Activated CD4-positive, alpha-beta T cell treated with anti-CD3 and anti-CD28 coated beads, Interleukin-2, Interleukin-6, amounts not matched to agents 100 ng/mL and 50 ng/mL, durations not matched to agents 16 hours and 8 hours (primary cell): ENCODE measurements at regions not wholly inside any gene's neighbourhood (a gene's known extent, or its start where the extent isn't known, plus 50 kb on each side); places are given as distances from the start of the nearest gene placed in this dataset.

ENCODE experiments used
- DNase-seq: peaks from one replicate; pipeline ENCODE4 v3.0.0-alpha.2; 2020

DNA sequence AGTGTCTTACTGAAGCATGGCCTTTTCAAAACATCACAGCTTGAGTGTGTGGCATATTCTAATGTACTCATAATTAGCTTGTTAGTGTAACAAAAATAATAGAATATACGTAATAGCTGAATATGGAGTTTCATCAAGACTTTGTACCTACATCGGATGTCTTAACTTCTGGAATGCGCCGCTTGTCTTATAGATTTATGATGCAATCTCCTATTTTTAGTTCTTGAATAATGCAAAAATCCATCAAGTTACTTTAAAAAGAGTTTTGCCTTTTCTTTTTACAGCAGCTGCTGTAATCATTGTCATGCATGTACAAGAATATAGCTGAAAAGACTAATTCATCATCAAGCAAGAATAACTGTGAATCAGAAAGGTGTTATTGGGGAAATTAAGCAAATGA, 140.7 kb upstream of the SCN7A start:
- no peak for DNase-seq

DNA sequence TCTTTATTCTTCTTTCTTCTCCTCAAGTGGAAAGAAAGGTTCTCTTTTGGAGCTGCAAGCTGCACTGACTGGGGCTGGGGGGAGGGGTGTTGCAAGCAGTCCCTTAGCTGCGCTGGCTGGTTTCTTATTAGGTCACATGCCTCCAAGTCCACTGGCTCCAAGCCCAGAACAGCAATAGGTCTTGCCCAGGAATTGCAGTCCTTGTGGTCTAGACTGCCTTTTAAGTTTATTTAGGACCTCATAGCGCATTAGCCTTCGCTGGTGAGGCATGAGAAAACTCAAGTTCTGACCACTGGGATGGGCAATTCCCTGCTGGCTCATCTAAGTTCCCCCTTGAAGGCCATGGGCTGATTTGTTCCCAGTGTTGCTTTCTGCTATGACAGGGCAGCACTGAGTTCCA, 138.6 kb upstream of the SCN7A start:
- DNase-seq, result no peak

DNA sequence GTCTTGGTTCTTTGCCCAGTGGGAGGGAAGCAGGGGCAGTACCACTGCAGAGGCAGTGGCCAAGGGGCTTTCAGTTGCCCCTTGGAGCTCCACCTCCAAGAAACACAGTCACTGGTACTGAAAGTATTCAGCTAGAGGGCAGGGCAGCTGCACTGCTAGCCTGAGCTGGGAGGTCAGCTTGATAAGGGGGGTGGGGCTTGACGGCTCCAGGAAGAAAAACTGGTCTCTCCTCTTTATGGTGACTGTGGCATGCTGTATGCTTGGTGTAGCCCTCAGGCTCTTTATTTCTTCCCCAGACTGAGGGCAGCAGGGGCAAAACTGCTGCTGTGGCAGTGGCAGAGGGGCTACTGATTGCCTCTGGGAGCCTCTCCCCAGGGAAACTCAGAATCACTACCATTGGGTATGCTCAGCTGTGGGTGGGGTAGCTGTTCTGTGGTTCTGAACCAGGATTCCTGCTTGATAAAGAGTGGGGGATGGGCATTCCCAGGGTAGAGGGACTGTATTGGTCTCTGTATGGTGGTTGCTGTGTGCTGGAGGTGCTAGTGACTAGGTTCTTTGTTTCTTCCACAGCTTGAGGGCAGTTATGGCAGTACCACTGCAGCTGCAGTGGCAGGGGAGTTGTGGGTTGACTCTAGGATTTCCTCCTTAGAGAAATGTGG, 134.6 kb upstream of the SCN7A start:
- no peak for DNase-seq

DNA sequence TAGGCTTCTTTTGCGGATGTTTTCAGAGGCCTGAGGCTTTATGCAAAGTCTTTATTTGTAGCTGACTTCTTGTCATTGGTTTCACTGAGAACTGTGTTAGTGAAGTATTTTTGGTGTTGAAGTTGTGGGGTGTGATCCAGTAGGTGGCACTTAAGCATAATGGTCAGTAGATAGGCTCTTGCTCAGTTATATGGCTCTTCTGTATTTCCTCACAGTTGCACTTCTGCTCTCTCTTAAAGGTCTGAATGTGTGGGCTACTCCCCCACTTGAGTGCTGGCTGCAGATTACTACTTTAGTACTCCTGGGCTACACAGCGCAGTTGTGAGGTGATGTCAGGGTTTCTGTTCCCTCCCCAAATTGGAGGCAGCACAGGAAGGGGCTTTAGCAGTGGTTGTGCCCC, 133.8 kb upstream of the SCN7A start:
- DNase-seq, result no peak

DNA sequence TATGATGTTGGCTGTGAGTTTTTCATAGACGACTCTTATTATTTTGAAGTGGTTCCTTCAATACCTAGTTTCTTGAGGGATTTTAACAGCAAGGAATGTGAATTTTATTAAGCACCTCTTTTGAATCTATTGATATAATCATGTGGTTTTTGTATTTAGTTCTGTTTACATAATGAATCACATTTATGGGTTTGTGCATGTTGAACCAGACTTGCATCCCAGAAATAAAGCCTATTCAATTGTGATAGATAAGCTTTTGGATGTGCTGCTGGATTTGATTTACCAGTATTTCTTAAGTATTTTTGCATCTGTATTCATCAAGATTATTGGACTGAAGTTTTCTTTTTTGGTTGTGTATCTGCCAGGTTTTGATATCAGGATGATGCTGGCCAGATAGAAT, 131.6 kb upstream of the SCN7A start:
- no peak for DNase-seq

DNA sequence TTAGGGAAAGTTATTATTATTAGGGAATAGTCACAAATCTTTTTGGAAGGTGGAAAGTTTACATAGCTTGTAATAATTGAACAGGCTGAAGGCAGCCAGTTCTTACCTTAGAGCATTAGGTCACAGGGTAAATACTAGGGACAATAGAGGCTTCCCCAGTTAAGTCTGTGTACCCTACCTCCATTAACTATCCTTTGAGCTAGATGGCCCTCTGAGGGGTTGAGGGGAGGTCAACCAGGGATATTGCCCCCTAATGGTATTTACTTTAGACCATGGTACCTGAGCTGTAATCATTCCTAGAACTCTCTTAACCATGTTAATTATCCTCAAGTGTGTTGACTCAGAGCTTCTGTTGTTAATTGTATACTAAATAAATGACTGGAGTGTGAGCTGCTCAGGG, 120.5 kb upstream of the SCN7A start:
- no peak for DNase-seq

DNA sequence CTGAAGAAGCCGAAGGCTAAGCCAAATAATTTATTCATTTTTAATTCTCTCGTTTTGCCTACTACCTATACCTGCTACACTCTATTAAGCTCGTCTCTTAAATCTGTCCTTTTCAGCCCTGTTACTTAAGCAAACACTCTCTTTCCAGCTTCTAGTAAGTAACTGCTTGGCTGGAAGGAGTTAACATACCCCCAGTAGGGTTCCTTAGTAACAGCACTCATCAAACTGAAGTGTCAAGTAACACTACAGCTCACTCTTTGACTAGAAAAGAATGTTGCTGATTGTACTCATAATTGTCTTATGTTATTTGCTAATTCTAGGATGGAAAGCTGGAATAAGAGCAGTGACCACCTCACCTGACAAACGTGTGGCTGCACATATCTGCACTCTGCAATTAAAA, 120.0 kb upstream of the SCN7A start:
- no peak for DNase-seq

DNA sequence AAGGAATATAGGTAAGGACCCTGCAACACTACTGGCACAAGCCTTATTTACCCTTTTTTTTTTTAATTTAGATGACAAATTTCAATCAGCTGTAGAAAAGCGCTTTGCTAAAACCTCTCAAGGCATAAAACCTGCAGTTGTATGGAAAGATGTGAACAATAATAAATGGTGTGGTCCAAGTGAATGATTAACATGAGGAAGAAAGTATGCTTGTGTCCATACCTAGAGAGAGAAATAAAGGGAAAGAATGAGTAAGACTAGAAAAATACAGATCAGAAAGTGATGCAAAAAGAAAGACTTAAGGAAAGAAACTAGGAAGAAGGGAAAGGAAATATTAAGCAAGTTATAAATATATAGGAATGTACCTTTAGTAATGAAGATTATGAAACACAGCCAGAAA, 119.2 kb upstream of the SCN7A start:
- no peak for DNase-seq

DNA sequence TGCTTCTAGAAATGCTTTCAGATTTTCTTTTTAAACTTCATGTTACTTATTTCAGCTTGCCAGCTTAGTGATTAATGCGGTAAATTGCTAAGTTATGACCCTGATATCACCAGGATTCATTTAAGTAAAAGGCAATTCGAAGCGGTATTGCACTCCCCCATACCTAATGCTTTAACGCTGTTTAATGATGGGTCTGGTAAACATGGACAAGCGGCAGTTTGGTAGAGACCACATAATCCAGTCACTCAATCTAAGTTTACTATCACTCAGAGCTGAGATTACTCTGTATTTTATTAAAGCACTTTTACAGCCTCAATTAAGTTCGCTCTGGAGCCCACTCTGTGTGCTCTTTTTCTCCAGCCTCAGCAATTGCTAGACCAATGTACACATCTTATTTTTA, 118.2 kb upstream of the SCN7A start:
- no peak for DNase-seq

DNA sequence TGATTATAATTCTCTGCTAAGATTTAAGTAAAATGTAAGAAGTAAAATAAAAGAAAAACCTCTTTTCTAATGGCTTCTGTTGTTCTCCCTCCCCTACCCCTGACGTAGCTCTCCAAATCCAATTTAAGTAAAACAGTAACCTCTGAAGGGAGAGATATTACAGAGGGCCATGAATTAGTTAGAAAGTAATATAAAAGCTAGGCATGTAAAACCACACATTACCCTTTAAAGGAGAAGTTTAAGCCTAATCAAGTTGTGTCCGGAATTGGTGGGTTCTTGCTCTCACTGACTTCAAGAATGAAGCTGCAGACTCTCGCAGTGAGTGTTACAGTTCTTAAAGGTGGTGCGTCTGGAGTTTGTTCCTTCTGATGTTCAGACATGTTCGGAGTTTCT, 116.9 kb upstream of the SCN7A start:
- no peak for DNase-seq

DNA sequence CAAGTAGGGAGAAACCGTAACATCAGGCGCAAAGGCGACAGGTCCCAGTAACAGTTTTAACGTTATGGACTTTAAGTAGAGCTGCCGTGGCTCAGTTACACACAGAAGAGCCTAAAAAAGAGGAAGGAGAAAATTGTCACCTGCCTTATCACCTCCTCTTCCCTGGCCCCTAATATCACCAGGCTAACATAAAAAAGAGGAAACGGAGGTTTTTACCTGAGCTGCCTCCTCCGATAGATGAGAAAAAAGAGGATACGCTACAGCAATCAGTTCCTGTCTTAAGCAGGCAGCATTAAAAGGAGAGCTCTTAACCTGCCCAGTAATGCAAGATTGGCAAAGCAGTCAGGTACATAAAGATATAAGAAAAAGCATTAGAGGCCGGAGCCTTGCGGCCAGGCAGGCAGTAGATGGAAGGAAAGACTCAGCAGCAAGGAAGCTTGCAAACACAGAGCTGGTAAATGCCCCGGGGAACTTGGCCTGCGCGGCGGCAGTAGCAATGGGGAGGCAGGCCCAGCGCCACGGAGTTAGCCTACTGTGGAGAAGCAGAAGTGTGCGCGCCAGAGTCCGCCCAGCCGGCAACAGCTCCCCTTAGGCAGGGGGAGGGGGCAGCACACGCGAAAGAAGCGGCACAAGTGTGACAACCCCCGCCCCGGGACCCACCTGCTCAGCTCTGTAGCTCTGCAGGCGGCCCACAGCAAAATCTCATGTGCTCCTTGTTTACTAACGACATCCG, 116.3 kb upstream of the SCN7A start:
- no peak for DNase-seq

DNA sequence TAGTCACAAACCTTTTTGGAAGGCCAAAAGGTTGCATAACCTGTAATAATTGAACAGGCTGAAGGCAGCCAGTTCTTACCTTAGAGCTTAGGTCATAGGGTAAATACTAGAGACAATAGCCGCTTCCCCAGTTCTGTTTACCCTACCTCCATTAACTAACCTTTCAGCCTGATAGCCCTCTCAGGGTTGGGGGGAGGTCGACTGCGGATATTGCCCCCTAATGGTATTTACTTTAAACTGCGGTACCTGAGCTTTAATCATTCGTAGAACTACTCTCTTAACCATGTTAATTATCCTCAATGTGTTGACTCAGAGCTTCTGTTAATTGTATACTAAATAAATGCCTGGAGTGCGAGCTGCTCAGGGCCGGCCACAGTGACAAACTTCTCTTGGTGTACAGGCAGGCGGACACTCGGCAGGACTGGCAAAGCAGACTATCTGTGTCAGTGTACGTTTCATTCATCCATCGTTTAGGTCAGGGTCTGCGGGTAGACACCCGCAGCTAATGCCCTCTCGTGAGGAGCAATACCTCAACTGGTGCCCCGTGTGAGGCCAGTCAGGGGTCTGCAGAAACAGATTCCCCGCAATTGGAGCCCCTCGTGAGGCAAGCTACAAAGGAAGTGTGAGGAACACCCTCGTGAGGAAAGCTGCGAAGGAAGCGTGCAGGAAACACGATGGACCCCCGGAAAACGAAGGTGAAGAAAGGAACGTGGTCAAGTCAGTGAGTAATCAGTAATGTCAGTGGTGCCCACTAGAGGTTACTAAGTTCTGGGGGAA, 115.3 kb upstream of the SCN7A start:
- no peak for DNase-seq

DNA sequence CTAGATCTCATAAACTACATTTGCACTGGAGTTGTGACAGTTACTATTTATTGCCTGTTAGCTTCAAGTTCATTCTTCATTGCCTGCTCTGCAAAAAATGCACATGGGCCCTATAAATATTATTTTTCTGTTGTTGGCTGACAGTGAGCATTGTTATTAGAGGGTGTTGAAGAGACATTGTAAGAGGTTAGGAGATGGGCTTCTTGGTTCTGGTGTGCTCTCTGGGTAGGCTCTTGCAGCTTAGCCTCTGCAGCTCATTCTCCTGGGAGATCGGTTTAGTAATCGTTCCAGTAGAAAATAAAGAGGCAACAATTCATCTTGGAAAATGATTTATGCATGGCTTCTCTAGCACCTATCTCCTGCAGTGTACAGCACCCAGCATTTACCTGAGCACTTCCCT, 113.8 kb upstream of the SCN7A start:
- DNase-seq, result no peak

DNA sequence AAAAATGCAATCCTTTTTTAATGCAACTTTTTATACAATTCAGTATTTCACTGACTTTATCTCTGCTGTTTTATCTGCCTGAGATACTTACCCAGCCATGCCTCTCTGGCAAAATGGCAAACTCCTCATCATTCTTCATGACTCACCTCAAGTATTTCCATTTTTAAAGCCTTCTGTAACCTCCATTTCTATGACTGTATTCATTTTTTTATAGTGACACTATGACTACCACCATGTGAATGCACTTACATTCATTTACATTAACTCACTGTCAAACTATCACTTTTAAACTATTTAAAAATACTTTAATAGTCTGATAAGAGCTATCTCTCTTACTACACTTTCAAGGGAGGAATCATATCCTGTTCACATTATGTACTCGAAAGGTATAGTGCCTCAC, 99.4 kb upstream of the SCN7A start:
- DNase-seq, result no peak

DNA sequence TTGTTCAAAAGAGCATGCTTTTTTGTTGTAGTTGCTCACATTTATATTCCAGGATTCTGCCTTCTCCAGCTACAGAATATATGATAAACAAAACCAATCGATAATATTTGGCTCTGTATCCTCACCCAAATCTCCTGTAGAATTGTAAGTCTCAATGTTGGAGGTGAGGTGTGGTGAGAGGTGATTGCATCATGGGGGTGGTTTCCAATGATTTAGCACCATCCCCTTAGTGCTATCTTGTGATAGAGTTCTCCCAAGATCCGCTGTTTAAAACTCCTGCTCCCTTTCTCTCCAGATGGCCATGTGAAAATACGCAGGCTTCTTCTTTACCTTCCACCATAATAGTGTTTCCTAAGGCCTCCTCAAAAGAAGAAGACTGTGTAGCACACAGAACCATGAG, 98.7 kb upstream of the SCN7A start:
- DNase-seq, result no peak

DNA sequence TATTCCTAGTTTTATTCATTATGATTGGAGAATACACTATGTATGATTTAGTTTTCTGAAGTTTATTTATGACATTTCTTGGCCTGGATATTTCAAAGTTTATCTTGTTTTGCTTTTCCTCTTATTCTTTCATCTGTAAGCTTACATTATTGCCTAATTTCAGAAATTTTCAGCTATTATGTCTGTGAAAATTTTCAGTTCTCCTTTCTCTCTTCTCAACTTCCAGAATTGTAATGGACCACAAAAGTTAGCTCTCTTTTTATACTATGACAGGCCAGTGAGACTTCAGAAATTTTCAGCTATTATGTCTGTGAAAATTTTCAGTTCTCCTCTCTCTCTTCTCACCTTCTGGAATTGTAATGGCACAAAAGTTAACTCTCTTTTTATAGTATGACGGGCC, 97.2 kb upstream of the SCN7A start:
- DNase-seq, result no peak

DNA sequence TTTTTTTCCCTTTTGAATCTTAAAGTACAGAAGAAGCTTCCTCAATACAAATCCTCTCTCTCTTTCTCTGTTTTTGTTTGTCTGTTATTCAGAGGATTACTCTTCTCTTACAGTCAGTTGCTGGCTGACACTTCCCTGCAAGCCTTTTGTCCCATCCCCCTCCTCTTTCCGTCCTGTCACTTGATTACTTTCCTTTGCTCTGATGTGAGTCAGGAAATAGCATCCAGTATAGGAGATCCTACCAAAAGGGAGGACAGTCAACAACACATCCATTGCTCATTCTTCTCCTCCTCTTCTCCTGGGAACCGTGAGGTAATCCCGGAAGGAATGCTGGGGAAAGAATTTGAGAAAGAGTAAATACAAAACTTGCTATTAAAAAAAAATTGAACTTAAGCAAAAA, 79.3 kb upstream of the SCN7A start:
- DNase-seq, result no peak

DNA sequence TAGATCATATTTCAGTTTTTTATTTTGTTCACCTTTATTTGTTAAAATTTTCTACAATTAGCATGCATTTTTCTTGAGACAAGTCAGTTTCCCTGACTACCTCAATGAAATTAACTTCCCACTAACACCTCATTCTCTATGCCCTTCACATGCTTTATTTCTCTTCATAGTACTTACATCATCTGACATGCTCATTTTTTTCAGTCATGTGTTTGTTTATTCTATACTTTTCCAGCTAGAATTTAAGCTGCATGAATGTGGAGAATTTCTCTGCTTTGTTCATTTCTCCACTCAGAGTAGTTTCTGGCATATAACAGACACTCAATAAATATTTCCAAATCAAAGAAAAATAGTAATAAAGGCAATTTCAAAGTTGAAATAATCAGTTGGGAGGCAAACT, 78.9 kb upstream of the SCN7A start:
- no peak for DNase-seq

DNA sequence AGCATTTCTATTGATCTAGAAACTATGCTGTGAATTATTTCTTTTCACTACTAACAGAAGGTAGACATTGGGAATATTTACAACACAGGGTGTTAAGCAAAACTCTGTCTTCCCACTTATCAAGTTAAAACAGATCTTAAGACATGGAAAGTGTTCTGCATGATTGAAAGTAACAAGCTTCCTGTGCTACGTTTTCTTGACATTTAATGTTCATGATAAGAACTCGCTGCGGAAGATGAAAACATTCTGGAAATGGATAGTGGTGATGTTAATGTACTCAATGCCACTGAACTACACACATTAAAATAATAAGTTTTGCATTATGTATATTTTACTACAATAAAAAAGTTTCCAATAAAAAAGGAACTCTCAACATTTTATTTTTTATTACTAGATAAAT, 74.4 kb upstream of the SCN7A start:
- no peak for DNase-seq

DNA sequence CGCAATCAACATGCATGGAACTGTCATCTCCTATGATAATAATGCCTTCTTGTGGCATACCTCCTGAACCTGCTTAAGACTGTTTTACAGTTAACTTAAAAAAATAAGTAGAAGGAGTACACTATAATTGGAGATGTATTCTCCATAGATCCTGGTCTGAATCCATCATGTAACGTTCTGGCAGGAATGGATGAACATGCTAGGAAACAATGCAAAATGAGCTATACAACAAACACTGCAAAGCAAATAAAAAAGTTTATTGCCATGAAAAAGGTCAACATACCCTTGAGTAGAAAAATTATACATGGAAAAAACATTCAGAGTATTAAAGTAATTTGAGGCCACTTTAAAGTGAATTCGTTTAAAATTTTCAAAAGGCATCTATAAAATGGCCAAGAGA, 71.5 kb upstream of the SCN7A start:
- no peak for DNase-seq

DNA sequence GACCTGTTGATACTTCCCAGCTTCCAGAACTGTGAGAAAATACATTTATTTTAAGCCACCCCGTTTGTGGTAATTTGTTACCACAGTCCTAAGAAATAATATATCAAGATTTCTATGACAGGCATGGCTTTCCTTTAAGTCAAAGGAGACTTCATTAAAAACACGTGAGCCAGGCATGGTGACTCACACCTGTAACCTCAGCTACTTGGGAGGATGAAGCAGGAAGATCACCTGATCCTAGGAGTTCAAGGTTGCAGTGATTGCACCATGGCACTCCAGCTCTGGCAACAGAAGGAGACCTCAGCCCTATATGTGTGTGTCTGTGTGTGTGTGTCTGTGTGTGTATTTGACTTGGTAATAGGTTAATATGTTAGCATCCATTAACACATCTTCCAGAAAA, 69.8 kb upstream of the SCN7A start:
- no peak for DNase-seq

DNA sequence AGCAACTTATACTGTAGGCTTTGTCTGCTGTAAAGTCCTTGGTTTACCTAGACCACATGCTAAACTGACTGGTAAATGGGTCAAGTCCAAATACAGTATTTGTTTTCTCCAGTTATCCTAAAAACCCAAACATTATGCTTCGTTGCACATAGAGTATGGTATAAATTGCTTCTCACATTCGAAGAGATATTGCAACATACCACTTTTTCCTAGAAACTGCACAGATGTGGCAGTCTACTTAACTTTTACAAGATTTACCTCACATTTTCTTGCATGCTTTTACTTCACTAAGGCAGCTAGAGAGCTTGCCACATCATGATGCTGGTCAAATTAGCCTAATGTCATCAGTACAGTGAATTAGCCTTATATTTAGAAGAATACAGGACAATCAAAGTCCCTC, 66.0 kb upstream of the SCN7A start:
- no peak for DNase-seq

DNA sequence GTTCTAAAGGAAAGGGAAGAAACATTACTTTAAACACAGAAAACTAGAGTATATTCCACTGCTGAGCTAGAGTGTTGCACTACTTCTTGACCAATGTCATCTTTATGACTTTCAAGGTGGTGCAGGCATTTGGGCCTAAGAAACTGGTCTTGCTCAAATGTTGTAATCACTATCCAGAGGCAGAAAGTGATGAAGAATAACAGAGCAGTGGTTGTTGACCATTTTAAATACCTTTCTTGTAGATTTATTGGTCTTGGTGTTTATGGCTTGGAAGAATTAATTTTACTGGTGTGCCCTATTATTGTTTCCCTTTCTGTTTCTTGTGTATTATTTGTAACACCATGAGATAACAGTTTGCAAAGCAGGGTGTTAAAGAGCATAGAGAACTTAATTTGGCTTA, 56.9 kb upstream of the SCN7A start:
- no peak for DNase-seq

DNA sequence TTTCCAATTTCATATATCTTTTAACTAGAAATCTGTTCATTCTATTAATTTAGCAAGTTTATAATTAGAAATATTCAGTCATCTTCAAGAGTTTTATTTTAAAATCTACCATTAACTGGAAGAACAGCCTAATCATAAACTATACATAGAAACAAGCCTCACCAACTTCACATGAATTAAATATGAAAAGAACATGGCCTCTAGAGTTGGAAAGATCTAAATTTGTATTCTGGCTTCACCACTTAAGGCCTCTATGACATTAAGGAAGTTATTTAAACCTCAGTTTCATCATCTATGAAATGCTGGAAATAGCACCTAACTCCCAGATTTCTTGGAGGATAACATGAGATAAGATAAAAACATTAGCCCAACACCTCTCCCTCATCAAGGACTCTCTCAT, 51.4 kb upstream of the SCN7A start:
- no peak for DNase-seq
